ENCODE measurements at regions not wholly inside any gene's neighbourhood (a gene's known extent, or its start where the extent isn't known, plus 50 kb on each side); places are given as distances from the start of the nearest gene placed in this dataset.
"Not testable (repeated sequence)": the region's sequence is repeated elsewhere in the genome, so short reads cannot be mapped to it uniquely, and the experiment has no call there.

DNA sequence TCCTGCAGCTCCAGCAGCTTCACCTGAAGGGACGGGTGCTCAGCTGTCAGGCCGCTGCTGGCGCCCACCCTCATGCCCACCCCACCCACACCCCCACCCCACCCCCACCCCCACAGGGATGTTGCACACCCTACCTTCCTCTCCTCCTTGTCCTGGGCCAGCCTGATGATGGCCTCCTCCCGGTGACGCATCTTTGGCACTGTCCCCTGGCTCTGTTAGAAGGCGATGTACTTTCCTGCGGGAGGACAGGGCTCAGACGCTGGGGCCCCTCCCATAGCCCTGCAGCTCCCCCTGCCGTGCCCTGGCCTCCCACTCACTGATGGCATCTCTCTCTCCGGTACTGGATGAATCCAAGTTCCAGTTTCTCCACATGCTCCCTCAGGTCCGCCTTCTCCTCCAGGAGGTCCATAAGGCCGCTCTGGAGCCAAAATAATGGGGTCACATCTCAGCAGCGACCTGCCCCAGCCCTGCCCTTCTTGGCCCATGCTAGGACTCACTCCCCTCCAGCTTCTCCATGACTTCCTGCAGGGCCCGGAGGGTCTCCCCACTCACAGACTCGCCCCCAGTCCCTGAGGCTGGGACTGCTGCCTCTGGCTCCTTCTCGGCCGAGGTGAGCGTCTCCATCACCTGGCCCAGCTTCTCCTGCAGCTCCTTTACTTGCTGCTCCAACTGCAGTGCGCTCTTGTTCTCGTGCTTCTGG is 55.2 kb downstream of the GOLGA8B start:
- DNase-seq, result not testable (repeated sequence)

DNA sequence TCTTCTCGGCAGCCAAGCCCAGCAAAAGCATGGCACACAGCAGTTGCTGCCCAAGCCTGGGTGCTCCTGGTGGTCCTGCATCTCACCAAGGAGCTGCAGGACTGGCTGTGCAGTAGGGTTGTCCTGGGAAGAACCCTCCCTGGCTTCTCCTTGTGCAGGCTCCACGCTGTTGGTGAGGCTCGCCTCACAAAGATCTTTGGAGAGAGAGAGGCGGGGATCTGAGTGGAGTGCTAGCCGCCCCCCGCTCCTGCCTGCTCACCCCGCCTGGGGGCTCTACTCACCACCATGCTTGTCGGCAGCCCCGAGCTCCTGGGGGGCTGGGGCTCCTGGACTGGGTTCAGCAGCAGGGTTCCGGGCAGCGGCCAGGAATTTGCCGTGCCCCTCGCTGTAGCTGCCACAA is 55.8 kb downstream of the GOLGA8B start:
- DNase-seq, result not testable (repeated sequence)

DNA sequence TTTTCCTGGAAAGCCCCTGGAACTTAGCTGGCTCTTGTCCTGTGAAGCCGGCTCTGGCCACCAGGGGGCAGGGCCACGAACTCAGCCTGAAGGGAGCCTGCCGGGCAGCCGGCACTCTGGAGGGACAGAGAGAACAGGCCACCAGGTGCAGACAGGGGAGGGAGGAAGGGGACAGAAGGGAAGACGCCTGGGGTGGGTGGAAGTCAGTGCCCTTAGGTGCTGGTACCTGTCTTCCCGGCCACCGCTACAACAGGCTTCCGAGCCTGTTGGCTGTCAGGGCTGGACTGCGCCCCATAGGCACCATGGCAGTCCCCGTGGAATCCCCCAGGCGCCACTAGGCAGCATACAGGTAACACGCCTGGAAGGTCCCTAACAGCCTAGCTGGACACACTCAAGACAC is 59.6 kb downstream of the GOLGA8B start:
- DNase-seq, result not testable (repeated sequence)

DNA sequence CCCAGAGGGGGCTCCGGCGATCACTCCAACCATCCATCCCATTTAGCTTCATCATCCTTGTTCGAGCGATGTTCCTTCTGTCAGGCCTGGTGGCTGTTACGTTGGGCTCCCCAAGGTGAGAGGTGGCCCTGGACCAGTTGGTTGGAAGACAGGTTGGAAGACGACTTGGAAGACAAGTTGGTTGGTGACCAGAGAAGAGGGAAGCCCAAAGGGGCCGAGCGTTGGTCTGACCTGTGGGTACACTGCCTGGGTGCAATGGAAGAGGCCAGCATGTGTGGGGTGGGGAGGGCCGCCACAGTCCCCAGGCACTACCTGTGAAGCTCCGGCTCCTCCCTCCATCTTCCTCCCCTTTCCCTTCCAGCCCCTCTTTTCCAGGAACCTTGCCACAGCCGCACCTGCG is 60.9 kb downstream of the GOLGA8B start:
- DNase-seq, result not testable (repeated sequence)

DNA sequence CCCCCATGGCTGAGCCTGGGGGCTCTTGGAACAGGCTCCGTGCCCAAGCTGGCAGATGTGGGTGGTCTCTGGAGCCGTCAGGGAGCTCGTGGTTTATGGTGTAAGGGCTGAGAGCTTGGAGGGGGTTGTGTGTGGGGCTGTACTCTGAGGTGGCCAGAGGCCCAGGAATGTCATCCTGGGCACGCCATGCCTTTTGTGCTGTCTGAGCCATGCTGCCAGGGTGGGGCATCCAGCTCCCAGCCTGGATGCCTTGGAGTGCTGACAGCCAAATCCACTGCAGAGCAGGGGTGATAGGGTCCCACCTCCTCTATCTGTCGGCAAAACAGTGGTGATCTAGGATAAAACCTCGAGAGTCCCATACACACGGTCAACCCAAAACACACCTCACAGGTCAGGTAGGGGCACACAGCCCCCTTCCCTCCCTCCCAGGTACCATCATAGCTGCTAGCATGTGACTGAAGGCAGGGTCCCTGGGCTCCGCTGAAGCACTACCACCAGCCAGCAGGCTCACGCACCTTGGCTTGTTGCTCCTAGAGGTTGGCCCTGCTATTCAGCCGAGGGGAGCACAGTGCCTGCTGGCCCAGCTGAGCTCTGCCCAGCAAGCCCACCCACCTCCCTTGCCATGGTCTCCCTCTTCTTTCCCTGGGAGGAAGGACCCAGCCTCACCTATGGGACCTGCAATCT is 61.5 kb downstream of the GOLGA8B start:
- DNase-seq, result not testable (repeated sequence)

DNA sequence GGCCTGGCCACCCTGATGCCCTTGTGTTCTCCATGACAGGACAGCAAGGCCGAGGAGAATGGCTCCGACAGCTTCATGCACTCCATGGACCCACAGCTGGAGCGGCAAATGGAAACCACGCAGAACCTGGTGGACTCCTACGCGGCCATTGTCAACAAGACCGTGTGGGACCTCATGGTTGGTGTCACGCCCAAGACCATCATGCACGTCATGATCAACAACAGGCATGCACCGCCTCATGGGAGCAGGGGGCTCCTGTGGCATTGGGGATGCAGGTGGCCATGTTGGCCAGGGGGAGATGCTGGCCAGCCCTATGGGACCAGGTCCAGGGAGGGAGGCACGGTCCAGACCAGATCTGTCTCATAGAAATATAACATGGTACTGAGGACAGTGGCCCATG is 62.9 kb downstream of the GOLGA8B start:
- DNase-seq, result no peak

DNA sequence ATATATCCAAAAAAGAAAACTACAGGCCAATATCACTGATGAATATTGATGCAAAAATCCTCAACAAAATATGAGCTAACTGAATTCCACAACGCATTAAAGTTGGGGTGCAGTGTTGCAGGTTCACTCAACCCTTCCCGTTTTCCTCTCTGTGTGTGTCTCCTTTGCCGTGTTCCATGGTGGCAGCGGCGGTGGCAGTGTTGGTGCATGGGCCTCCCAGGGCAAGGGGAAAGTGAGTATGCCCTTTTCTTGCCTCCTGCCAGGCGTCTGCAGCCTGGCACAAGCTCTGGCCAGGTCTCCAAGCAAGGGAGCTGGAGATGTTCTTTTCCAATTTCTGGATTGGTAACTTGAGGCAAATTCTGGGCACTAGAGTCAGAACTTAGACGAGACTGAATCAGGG is 63.4 kb downstream of the GOLGA8B start:
- DNase-seq, result not testable (repeated sequence)

DNA sequence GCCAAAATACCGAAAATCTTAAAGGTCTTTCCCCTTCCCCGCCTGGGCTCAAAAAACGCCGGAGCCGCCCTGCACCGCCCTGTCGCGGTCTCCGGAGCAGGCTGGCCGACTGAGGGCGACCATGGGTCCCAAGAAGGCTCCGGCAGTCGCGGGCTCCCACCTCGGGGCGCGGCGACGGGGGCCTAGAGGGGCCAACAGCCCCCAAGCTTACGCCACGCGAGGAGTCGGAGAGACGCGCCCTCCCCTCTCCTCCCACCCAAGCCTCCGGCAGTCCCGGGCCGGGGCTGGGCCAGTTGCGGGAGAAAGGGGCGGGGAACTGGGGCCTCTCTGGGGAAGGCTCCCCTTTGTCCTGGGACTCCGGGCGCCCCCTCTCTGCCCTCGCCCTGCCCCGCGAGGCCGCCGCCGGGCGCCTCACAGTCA is 69.2 kb downstream of the GOLGA8B start:
- DNase-seq, result no peak

DNA sequence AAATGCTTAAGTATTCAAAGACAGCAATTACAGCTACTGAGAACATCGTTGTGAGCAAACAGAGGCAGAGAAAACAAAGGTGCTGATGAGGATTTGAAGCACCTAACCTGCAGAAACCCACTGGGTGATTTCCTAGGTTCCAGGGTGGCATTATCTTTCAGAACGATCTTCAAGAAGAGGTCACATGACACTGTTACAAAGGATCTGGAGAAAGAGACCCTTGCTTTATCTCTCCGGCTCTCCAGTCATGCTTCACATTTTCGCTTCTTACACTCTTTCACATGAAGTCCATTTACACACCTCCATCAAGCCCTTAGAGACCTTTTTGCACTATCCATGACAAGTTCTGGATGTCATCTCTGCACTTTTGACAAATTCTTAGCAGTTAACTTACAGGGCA is 70.8 kb downstream of the GOLGA8B start:
- no peak for DNase-seq

DNA sequence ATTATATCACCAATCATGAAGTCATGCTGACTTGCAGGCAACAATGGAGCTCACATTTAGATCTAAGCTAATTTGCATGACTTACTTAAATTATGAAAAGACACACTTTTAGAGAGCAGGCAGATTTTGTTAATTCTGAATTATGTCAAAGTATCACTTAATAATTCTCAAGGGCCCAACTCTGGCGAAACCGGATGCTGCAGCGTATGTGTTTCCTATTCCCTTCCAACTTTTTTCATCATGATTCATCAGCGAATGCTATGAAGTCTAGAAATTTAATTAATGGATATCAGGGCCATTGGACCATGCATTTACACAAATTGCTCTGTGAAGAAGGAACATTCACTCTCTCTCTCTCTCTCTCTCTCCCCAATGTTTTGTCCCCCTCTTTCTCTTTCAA is 63.5 kb upstream of the GOLGA8A start:
- no peak for DNase-seq

DNA sequence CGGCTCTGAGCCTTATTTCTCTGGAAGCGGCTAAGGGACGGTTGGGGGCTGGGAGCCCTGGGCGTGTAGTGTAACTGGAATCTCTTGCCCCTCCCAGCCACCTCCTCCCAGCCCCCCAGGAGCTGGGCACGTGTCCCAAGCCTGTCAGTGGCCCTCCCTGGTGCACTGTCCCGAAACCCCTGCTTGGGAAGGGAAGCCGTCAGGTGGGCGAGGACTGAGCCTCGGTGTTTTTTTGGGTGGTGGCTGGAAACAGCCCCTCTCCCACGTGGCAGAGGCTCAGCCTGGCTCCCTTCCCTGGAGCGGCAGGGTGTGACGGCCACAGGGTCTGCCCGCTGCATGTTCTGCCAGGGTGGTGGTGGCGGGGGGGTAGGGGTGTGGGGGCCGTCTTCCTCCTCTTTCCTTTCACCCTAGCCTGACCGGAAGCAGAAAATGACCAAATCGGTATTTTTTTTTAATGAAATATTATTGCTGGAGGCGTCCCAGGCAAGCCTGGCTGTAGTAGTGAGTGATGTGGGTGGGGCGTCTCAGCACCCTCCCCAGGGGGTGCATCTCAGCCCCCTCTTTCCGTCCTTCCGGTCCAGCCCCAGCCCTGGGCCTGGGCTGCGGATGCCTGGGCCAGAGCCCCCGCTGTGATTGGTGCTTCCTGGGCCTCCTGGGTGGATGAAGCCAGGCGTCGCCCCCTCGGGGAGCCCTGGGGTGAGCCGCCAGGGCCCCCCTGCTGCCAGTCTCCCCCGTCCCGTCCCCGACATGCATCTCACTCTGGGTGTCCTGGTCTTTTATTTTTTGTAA is 58.8 kb upstream of the GOLGA8A start:
- no peak for DNase-seq

DNA sequence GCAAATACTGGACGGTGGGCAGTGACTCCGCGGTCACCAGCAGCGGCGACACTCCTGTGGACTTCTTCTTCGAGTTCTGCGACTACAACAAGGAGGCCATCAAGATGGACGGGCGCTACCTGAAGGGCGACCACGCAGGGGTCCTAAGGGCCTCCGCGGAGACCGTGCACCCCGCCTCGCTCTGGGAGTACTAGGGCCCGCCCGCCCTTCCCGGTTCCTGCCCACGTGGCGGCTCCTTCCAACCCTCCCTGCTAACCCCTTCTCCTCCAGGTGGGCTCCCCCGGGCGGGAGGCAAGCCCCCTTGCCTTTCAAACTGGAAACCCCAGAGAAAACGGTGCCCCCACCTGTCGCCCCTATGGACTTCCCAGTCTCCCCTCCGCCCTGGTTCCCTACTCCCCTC is 58.1 kb upstream of the GOLGA8A start:
- DNase-seq, result not testable (repeated sequence)

DNA sequence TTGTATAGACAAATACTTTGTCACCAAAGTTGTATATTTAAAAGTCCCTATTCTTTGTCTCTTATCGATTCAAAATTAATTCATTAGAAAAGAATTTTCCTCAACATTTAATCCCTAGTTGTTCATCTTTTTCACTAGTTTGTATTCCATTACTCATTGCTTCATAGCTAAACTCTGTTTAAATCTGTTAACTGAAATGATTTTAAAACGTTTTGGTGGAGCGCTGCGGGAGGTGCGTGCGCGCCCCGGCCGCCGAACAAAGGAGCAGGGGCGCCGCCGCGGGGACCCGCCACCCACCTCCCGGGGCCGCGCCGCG is 56.4 kb upstream of the GOLGA8A start:
- no peak for DNase-seq

DNA sequence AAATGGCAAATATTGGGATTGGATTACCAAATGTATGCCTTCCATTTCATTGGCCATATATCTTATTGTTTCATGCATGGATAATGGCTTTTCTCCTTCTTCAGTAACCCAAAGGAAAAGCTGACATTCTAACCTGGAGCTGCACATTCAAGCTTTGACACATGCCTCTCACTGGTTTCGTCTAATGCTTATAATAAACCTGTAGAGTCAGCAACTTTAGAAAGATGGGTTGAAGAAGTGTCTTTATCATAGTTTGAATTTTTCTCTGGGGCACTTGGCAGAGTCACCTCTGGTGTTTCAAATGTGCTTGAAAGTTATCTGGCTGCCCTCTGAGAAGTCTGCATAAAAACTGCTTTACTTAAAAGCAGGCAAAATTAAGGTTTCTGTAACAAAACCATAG is 55.4 kb upstream of the GOLGA8A start:
- DNase-seq, result peak; percentile 32

DNA sequence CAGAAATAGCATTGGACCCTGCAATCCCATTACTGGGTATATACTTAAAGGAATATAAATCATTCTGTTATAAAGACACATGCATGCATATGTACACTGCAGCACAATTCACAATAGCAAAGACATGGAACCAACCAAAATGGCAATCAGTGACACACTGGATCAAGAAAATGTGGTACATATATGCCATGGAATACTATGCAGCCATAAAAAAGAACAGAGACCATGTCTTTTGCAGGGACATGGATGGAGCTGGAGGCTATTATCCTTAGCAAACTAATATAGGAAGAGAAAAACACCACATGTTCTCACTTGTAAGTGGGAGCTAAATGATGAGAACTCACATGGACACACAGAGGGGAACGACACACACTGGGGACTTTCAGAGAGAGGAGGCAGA is 53.9 kb upstream of the GOLGA8A start:
- DNase-seq, result not testable (repeated sequence)

DNA sequence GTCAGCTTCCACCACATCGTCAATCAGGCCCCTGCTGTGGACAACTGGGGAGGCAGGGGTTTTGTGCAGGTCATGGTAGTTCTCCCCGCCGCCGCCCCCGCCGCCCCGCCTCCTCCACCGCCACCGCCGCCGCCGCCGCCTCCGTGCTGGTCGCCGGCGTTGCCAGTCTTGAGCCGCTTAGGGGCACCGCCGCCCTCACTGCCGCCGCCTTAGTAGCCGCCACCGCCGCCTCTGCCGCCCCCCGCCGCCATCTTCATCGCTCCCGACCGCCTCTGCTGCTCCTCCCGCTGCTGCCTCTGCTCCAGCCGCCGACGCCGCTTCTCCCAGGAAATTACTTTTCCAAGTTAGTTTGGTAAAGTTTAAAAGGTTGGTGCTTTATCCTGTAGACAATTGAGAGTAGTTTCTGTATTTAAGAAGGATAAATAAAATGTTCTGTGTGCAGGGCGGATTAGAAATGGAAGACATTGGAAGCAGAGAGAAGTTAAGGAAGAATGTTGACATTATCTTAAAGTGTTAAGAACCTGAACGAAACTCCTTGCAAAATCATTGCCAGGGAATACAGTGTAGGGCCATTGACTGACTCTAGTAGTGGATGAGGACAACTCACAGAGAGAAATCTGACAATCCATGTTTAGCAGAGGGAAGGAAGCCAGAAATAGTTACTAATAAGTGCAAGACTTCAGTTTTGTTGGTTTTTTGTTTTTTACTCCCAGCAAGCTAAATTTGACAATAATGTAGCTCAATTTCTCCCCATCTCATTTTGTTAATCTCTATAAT is 53.0 kb upstream of the GOLGA8A start:
- DNase-seq, result no peak

DNA sequence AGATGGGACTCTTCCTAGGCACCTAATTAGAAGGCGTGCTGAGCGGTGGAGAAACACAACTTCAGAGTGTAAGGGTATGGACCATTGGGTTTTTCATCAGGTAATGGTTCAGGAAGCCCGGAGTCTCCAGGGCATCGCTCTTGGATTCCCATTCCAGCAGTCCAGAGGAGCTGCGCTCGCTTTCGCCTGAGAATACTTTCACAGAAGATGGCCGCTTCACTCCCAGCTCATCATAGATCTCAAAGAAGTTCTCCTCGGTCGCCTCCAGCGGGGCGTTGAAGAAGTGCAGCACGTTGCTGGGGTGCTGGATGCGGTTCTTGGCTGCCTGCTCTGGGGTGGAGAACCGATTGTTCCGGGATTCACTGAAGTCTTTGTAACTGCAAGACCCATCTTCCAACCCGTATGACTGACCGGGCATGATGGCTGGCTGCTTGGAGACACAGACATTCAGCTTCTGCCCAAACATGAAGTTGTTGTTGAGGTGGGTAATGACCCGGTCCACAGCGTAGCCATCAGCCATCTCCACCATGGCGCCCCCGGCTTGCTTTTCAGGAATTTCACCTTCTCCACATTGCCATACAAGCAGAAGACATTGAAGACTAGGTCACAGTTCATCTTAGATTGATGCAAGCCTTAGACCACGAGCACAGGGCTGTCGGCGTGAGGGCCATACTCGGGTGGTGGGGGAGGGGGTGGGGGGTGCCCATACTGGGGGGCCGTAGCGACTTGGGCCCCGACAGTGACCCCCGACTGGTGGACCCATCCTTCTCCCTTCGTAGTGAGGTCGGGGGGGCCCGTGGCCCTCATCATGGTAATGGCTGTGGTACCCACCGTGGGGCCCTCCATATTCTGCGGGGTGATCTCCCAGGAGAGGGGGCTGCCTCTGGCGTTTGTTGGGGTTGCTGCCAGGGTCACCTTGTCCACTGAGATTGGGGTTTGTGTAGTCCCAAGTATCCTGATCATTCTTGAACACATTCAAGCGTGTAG is 51.7 kb upstream of the GOLGA8A start:
- not testable (repeated sequence) for DNase-seq
